Chondrocyte (in vitro differentiated cells): ENCODE measurements at regions not wholly inside any gene's neighbourhood (a gene's known extent, or its start where the extent isn't known, plus 50 kb on each side); places are given as distances from the start of the nearest gene placed in this dataset.

Source experiments
- DNase-seq: peaks from one replicate; pipeline ENCODE4 v3.0.0; 2021; ENCODE audit warnings: mixed read lengths, low spot score
- H3K27ac Mint-ChIP-seq: one replicate; pipeline ENCODE4 v1.8.0; 2021; ENCODE audit warnings: mild to moderate bottlenecking, moderate library complexity, mixed read lengths; ENCODE audit not compliant: unreplicated experiment
- H3K27me3 Mint-ChIP-seq: 2 replicates; pipeline ENCODE4 v1.8.0; 2021; ENCODE audit warnings: low read depth, mixed read lengths
- H3K36me3 Mint-ChIP-seq: 2 replicates; pipeline ENCODE4 v1.8.0; 2021; ENCODE audit warnings: low read depth, mixed read lengths
- H3K4me1 Mint-ChIP-seq: 2 replicates; pipeline ENCODE4 v1.8.0; 2021; ENCODE audit warnings: low read depth, mild to moderate bottlenecking, mixed read lengths
- H3K4me3 Mint-ChIP-seq: one replicate; pipeline ENCODE4 v1.8.0; 2021; ENCODE audit warnings: mild to moderate bottlenecking, moderate library complexity, mixed read lengths; ENCODE audit not compliant: unreplicated experiment
- H3K9me3 Mint-ChIP-seq: 2 replicates; pipeline ENCODE4 v1.8.0; 2021; ENCODE audit warnings: low read depth, mixed read lengths
- TF ChIP-seq, protein P1 (sequence below): fragments of 200-600 bp; sonication (generic); IDR thresholded peaks from 2 replicates; pipeline ENCODE4 v1.5.0; 2021; ENCODE audit warnings: antibody characterized with exemption, mild to moderate bottlenecking, moderate library complexity

DNA sequence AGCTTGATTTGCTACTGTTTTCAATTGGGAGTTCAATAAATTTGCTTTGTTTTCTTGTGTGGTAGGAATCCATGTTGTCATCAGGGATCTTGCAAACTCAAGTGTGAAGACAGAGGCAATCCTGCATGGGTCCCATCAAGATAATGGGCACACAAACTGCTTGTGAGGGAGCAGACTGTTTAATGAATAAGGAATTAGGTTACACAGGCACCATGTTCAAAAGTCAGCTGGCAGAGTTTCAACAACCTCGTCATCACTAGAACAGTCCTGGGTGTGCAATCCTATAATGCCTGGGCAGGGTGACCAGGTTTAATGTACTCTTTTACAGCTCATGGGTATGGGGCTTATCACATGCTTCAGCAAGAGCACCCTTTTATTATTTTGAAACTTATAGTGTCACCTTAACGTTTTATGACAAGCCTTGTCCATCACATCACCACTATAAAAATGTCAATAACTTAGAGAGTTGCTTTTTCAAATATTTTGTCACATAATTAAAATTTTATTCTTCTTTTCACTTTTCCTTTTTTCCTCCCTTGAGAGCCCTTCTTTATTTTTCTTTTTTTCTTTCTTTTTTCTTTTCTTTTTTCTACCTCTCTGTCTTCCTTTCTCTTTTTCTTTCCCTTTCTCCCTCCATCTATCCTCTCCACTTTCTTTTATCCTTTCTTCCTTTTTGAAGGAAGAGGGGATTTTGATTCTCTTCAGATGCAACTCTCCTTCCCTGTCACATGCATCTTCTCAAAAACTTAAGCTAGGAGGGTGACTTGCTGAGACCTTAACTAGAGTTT is 252.2 kb upstream of the ATP2B1 start:
- H3K27me3 Mint-ChIP-seq, result no peaks in the 10 kb centered on the region
- H3K4me1 Mint-ChIP-seq, result no peaks in the 10 kb centered on the region
- H3K27ac Mint-ChIP-seq, result no peak overlapping the region
- TF ChIP-seq, protein P1, sequence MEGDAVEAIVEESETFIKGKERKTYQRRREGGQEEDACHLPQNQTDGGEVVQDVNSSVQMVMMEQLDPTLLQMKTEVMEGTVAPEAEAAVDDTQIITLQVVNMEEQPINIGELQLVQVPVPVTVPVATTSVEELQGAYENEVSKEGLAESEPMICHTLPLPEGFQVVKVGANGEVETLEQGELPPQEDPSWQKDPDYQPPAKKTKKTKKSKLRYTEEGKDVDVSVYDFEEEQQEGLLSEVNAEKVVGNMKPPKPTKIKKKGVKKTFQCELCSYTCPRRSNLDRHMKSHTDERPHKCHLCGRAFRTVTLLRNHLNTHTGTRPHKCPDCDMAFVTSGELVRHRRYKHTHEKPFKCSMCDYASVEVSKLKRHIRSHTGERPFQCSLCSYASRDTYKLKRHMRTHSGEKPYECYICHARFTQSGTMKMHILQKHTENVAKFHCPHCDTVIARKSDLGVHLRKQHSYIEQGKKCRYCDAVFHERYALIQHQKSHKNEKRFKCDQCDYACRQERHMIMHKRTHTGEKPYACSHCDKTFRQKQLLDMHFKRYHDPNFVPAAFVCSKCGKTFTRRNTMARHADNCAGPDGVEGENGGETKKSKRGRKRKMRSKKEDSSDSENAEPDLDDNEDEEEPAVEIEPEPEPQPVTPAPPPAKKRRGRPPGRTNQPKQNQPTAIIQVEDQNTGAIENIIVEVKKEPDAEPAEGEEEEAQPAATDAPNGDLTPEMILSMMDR, result no peak
- DNase-seq, result no peak
- no peaks in the 10 kb centered on the region for H3K9me3 Mint-ChIP-seq
- H3K4me3 Mint-ChIP-seq, result no peak overlapping the region
- no peaks in the 10 kb centered on the region for H3K36me3 Mint-ChIP-seq

DNA sequence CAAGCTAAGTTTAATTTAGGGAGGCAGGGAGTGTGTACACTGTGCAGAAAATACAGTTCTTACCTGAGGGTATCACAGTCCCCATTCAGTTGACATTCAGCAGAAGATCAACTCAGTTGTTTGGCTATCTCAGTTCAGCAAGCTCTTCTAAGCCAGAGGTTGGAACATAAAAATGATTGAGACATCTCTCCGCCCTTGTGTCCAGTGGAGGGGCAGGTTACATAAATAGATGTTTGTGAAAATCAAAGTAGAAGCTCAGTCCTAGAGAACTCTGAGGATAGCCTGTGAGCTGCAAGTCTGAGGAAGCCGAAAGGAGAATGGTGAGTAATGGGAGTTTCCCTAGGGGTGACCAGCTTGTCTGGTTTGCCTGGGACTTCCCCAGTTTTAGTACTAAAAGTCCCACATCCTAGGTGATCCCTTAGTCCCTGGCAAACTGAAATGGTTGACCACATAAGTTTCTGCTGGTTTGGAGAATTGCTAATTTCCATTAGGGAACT is 251.4 kb upstream of the ATP2B1 start:
- Mint-ChIP-seq H3K27ac (no peak overlapping the region), H3K4me3 (no peak overlapping the region), H3K9me3 (no peaks in the 10 kb centered on the region), H3K36me3 (no peaks in the 10 kb centered on the region), H3K4me1 (no peaks in the 10 kb centered on the region), H3K27me3 (no peaks in the 10 kb centered on the region)
- TF ChIP-seq, protein P1, result no peak
- no peak for DNase-seq

GRCh38 chr12:89959179-89959578 is 250.5 kb upstream of the ATP2B1 start:
- Mint-ChIP-seq H3K4me1 (no peaks in the 10 kb centered on the region), H3K27ac (no peak overlapping the region), H3K9me3 (no peaks in the 10 kb centered on the region), H3K27me3 (no peaks in the 10 kb centered on the region), H3K36me3 (no peaks in the 10 kb centered on the region), H3K4me3 (no peak overlapping the region)
- TF ChIP-seq, protein P1, result no peak
- no peak for DNase-seq

DNA sequence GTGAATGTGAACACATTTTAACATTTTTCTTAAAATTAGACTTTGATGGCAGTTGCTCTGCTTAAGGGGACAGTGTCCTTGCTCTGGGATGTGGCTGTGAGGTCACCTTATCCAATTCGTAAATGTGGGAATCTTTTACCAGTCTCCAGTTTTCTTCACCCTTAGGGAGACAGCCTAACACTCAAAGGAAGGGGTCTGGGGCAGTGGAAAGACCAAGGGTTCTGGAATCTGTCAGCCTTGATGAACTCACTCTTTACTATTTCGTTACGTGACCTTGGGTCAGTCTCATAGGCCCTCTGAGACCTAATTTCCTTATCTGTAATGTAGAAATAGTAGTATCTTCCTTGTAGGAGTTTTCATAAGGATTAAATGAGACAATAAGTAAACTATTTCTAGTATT is 245.6 kb upstream of the ATP2B1 start:
- no peak overlapping the region for H3K27ac Mint-ChIP-seq
- no peaks in the 10 kb centered on the region for H3K36me3 Mint-ChIP-seq
- no peaks in the 10 kb centered on the region for H3K9me3 Mint-ChIP-seq
- H3K4me1 Mint-ChIP-seq, result peaks cover 20% of the 10 kb centered on the region
- H3K27me3 Mint-ChIP-seq, result no peaks in the 10 kb centered on the region
- no peak overlapping the region for H3K4me3 Mint-ChIP-seq
- DNase-seq, result no peak
- TF ChIP-seq, protein P1, result no peak

- TF ChIP-seq, protein P1, result no peak
- Mint-ChIP-seq H3K27ac (no peak overlapping the region), H3K36me3 (no peaks in the 10 kb centered on the region), H3K27me3 (no peaks in the 10 kb centered on the region), H3K4me1 (peaks cover 45% of the 10 kb centered on the region), H3K9me3 (no peaks in the 10 kb centered on the region), H3K4me3 (no peak overlapping the region)
- DNase-seq, result no peak
Observed at GRCh38 chr12:89951694-89952060, 243.0 kb upstream of the ATP2B1 start.
